Loucy (cell line): ENCODE measurements at regions not wholly inside any gene's neighbourhood (a gene's known extent, or its start where the extent isn't known, plus 50 kb on each side); places are given as distances from the start of the nearest gene placed in this dataset.

ENCODE experiments used
- H2AFZ ChIP-seq: fragments of 200-600 bp; sonication (generic); 2 replicates; pipeline ENCODE4 v1.6.0; 2016; ENCODE audit warnings: antibody characterized with exemption, mild to moderate bottlenecking, low read length, moderate library complexity
- H3F3A ChIP-seq: fragments of 200-600 bp; 2 replicates; pipeline ENCODE4 v1.6.0; 2016; ENCODE audit warnings: antibody characterized with exemption, low read depth, mild to moderate bottlenecking
- H3K27me3 ChIP-seq: fragments of 200-600 bp; sonication (generic); 2 replicates; pipeline ENCODE4 v1.6.1; 2014; ENCODE audit warnings: low read length, mild to moderate bottlenecking; ENCODE audit not compliant: insufficient read depth, poor library complexity, severe bottlenecking
- H3K36me3 ChIP-seq: fragments of 200-600 bp; sonication (generic); 2 replicates; pipeline ENCODE4 v1.6.1; 2016; ENCODE audit warnings: low read length; ENCODE audit not compliant: insufficient read depth
- H3K4me1 ChIP-seq: fragments of 200-600 bp; sonication (generic); 2 replicates; pipeline ENCODE4 v1.5.1; 2014; ENCODE audit warnings: low read length, mild to moderate bottlenecking; ENCODE audit not compliant: insufficient read depth, poor library complexity, severe bottlenecking
- H3K4me2 ChIP-seq: fragments of 200-600 bp; sonication (generic); 2 replicates; pipeline ENCODE4 v1.6.0; 2014; ENCODE audit warnings: antibody characterized with exemption, low read length, low read depth, mild to moderate bottlenecking; ENCODE audit not compliant: poor library complexity, severe bottlenecking
- H3K4me3 ChIP-seq: fragments of 200-600 bp; sonication (generic); 2 replicates; pipeline ENCODE4 v1.5.1; 2014; ENCODE audit warnings: low read length, mild to moderate bottlenecking, mixed read lengths; ENCODE audit not compliant: poor library complexity, severe bottlenecking
- H3K79me2 ChIP-seq: fragments of 200-600 bp; sonication (generic); 2 replicates; pipeline ENCODE4 v1.6.1; 2014; ENCODE audit warnings: low read length; ENCODE audit not compliant: insufficient read depth
- H3K9ac ChIP-seq: fragments of 200-600 bp; sonication (generic); 2 replicates; pipeline ENCODE4 v1.6.0; 2014; ENCODE audit warnings: mild to moderate bottlenecking, low read depth, low read length, moderate library complexity; ENCODE audit not compliant: poor library complexity, severe bottlenecking
- H3K9me2 ChIP-seq: fragments of 200-600 bp; sonication (generic); replicated peaks from 2 replicates; pipeline ENCODE4 v1.6.1; 2016; ENCODE audit warnings: low read depth, low read length, mixed read lengths
- H3K9me3 ChIP-seq: fragments of 200-600 bp; sonication (generic); 2 replicates; pipeline ENCODE4 v1.6.1; 2014; ENCODE audit warnings: mild to moderate bottlenecking, antibody characterized with exemption, low read length, low read depth; ENCODE audit not compliant: insufficient read depth
- H4K20me1 ChIP-seq: fragments of 200-600 bp; sonication (generic); 2 replicates; pipeline ENCODE4 v1.6.0; 2014; ENCODE audit warnings: antibody characterized with exemption, low read length, mild to moderate bottlenecking; ENCODE audit not compliant: insufficient read depth, poor library complexity, severe bottlenecking
- CTCF ChIP-seq: fragments of 200-600 bp; sonication (generic); conservative IDR thresholded peaks from 2 replicates; pipeline ENCODE4 v1.5.1; 2014; ENCODE audit warnings: mild to moderate bottlenecking, antibody characterized with exemption, low read length
- EZH2phosphoT487 ChIP-seq: fragments of 200-600 bp; IDR thresholded peaks from 2 replicates; pipeline ENCODE4 v1.6.1; 2018; ENCODE audit warnings: antibody characterized with exemption, mild to moderate bottlenecking, moderate library complexity, borderline replicate concordance

- H3K9ac ChIP-seq = no peak overlapping the region
- H3K4me1 ChIP-seq = no peaks in the 10 kb centered on the region
- H4K20me1 ChIP-seq = no peaks in the 10 kb centered on the region
- H3K4me2 ChIP-seq = no peak overlapping the region
- no peaks in the 10 kb centered on the region for H3K9me3 ChIP-seq
- H3F3A ChIP-seq = no peaks in the 10 kb centered on the region
- H2AFZ ChIP-seq = no peak overlapping the region
- no peaks in the 10 kb centered on the region for H3K27me3 ChIP-seq
- H3K9me2 ChIP-seq = no peaks in the 10 kb centered on the region
- no peaks in the 10 kb centered on the region for H3K36me3 ChIP-seq
- H3K4me3 ChIP-seq = no peak overlapping the region
- TF ChIP-seq EZH2phosphoT487 = no peak
- no peak for TF ChIP-seq CTCF
- no peaks in the 10 kb centered on the region for H3K79me2 ChIP-seq
Measured at GRCh38 chr5:99116526-99116925, 187.7 kb upstream of the CHD1 start.

GRCh38 chr5:99109894-99110293 lies 181.1 kb upstream of the CHD1 start:
- Histone ChIP-seq H3K9me2 (no peaks in the 10 kb centered on the region), H2AFZ (no peak overlapping the region), H4K20me1 (no peaks in the 10 kb centered on the region), H3K9me3 (no peaks in the 10 kb centered on the region), H3K36me3 (no peaks in the 10 kb centered on the region), H3K4me3 (no peak overlapping the region), H3F3A (no peaks in the 10 kb centered on the region), H3K4me1 (no peaks in the 10 kb centered on the region), H3K79me2 (no peaks in the 10 kb centered on the region), H3K9ac (no peak overlapping the region), H3K4me2 (no peak overlapping the region), H3K27me3 (no peaks in the 10 kb centered on the region)
- TF ChIP-seq CTCF (no peak), EZH2phosphoT487 (no peak)

GRCh38 chr5:99105216-99105615 lies 176.4 kb upstream of the CHD1 start:
- Histone ChIP-seq H3K4me1 (no peaks in the 10 kb centered on the region), H4K20me1 (no peaks in the 10 kb centered on the region), H3K79me2 (no peaks in the 10 kb centered on the region), H3K36me3 (no peaks in the 10 kb centered on the region), H3K4me3 (no peak overlapping the region), H2AFZ (no peak overlapping the region), H3K9ac (no peak overlapping the region), H3K4me2 (no peak overlapping the region), H3K9me2 (no peaks in the 10 kb centered on the region), H3K9me3 (no peaks in the 10 kb centered on the region), H3F3A (no peaks in the 10 kb centered on the region), H3K27me3 (no peaks in the 10 kb centered on the region)
- TF ChIP-seq CTCF (no peak), EZH2phosphoT487 (no peak)
